ENCODE measurements at regions not wholly inside any gene's neighbourhood (a gene's known extent, or its start where the extent isn't known, plus 50 kb on each side); places are given as distances from the start of the nearest gene placed in this dataset.
"Not testable (repeated sequence)": the region's sequence is repeated elsewhere in the genome, so short reads cannot be mapped to it uniquely, and the experiment has no call there.

- DNase-seq: no peak
Measured at GRCh38 chr17:70956726-70957125, 787.4 kb downstream of the KCNJ2 start.

GRCh38 chr17:70961341-70961740, 792.0 kb downstream of the KCNJ2 start:
- DNase-seq: no peak

DNA sequence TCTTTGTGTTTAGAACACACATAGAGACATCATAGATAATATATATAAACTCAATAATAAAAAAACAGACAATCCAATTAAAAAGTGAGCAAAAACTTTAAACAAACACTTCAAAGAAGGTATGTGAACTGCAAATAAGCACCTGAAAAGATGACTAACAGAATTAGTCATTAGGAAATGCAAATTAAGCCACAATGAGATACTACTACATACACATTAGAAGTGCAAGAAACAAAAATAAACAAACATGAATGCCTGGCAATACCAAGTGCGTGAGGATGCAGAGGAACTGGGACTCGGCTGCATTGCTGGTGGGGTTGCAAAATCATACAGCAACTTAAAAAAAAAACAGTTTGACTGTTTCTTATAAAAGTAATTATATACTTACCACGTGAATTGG, 799.0 kb downstream of the KCNJ2 start:
- no peak for DNase-seq

DNA sequence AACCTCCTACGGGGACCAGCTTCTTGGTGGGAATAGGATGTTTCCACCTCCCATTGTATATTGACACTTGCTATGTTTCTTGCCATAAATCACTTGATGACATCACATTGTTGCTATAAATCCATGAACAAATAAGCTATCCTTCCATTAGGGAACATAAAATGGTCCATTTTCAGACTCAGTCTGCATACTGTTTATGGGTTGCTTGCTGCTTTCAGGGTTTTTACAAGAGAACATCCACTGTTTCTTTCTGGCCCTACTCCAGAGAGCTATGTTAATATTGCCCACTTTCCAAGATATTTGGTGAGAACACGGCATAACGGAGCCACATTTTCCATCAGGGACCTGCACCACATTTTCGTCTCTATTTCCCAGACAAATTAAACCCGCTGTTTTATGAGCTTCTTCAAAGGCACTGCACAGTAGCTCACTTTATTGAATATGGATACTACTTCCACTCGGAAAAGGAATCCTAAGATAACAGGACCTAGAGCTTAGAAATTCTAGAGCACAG, 800.2 kb downstream of the KCNJ2 start:
- no peak for DNase-seq

DNA sequence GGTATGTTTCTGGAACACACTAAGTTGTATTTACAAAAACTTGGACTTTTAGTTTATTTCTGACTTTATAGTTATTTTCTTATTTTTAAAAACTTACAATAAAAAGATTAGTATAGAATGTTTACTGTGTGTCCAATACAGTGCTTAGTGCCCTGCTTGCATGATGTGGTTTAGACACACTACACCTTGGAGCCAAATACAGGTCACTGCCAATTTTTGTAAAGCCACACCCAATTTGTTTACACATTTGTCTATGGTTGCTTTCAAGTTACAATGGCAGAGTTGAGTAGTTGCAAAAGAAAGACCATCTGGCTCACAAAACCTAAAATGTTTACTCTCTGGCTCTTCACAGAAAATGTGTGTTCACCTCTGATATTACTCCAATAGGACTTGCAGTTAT, 807.1 kb downstream of the KCNJ2 start:
- DNase-seq: no peak

- DNase-seq: no peak
Measured at GRCh38 chr17:70984873-70985272, 815.5 kb downstream of the KCNJ2 start.

DNA sequence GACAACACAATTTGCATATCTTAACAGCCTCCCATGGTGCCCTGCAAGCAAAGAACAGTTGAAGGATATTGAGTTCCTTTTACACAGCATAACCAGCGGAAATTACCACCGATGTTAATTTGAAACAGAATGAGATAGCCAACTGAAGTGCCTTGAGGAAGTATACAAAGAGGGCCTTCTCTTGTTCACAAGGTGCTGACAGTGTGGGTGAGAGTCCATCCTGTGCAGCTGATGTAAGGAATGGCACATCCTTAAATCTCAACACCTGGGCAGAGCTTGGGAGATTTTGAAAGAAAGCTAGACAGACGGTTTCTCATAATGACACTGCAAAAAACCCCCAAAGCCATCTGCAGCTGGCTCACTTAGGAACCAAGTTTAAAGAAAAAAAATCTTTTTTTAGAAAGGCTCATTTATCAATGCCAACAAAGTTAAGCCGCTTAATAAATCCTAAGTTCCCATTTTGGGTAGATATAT, 818.6 kb downstream of the KCNJ2 start:
- DNase-seq: no peak

- DNase-seq: no peak
Measured at GRCh38 chr17:70988622-70989021, 819.3 kb downstream of the KCNJ2 start.

DNA sequence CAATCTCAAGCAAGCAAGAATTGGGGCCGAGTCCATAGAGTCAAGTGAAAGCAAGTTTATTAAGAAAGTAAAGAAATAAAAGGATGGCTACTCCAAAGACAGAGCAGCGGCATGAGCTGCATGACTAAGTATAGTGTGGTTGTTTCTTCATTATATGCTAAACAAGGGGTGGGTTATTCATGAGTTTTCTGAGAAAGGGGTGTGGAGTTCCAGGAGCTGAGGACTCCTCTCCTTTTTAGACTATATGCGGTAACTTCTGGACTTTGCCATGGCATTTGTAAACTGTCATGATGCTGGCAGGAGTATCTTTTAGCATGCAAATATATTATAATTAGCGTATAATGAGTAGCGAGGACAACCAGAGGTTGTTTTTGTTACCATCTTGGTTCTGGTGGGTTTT, 819.9 kb downstream of the KCNJ2 start:
- DNase-seq: no peak

DNA sequence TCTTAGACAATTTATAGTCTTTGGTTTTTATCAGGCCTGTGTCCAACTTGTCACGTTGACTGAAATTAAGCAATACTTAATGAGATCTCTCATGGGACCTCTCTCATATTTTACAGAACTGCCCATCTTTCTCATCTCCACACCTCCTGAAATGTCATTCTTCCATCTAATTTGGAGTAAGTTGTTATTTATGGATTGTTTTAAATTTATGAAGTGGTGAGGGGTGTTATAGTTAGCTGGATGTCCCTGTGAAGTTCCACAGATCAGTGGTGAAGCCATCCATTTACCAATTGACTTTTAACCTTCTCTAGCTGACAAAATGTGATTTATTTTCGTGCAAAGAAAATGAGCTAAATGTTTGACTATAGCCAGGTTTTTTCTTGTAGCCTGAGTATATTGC, 824.9 kb downstream of the KCNJ2 start:
- no peak for DNase-seq

- DNase-seq: no peak
Measured at GRCh38 chr17:70995997-70996396, 826.7 kb downstream of the KCNJ2 start.

DNA sequence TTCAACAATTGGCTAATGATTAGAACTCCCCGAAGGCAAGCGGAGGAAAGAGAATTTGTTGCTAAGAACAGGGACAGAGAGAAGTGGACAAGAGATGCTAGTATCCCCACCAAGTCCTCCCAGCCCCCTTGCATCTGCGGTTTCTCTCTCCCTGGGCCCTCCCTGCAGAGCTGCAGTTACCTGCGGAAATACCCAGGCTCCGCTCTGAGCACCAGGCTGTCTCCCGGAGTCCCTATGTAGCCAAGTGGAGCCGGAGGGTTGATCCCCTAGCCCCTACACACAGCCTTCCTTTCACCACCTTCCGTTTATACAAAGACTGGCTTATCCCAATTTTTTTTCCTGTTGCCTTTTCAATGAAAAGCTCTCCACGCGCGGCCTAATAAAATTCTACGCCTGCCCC, 834.4 kb downstream of the KCNJ2 start:
- no peak for DNase-seq

GRCh38 chr17:71004413-71004812, 835.1 kb downstream of the KCNJ2 start:
- DNase-seq: no peak

- no peak for DNase-seq
Measured at GRCh38 chr17:71011391-71011790, 842.1 kb downstream of the KCNJ2 start.

GRCh38 chr17:71019699-71020098, 850.4 kb downstream of the KCNJ2 start:
- no peak for DNase-seq

DNA sequence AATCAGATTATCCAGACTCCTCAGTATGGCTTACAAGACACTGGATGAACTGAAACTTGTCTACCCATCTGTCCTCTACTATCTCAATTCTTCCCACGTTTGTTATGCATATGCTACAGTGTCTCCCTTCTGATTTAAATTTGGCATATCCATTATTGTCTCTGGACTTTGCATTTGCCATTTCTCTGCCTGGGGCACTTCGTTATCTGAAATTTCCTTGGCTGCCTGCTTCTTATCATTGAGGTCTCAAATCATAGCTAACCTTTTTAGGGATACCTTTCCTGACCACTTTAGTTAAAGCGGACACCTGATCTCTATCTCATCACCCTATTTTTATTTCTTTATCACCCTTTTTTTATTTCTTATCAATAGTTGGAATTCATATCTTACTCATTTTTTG, 853.4 kb downstream of the KCNJ2 start:
- DNase-seq: no peak

DNA sequence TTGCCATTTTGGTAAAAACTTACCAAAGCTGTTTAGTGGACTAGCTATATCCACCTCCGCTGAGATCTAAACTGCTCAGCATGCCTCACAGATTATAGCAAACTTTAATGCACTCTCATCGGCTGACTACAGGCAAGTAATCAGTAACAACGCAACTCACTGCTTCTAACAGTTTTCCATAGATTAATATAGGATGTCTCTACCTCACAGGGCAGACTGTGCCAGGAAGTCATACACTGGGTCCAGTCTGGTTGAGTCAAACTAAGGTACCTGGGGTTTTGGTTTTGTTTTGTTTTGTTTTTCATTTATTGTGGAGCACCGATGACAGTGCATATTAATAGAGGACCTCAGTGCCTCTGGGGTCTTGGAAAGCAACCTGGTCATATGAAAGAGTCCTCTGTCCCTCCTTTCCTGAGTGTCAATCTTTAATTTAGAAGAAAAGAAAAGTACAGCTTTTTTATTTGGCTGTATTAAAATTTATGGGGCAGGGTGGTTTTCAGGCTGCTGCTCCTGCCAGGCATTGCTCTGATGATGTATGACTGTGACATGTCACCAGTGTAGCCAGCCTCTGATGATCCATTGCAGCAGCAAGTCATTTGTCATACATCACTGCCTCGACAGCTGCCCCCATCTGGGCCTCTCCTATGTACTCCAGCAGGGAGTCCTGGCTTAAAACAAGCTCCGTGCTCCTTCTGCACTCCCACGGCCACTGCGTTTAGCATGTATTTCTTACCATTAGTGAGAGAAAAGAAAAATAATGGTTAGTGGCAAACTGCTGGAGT, 854.1 kb downstream of the KCNJ2 start:
- no peak for DNase-seq

- no peak for DNase-seq
Measured at GRCh38 chr17:71024172-71024571, 854.8 kb downstream of the KCNJ2 start.

DNA sequence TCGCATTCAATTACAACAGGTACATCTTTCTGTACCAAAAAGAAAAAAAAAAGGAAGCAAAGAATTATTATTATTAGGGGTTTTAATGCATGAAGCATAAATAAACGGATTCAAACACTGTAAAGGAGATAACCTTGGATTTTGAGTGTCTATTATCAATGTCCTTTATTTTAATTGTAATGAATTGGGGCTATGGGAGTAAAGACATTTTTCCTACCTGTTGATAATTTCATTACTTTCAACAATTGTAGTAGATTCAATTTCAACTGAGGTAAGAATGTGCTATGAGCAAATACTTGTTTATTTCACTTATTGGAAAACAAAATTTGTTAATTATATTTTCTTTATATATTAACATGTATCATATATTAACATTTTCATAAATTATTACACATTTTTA, 855.6 kb downstream of the KCNJ2 start:
- DNase-seq: no peak

DNA sequence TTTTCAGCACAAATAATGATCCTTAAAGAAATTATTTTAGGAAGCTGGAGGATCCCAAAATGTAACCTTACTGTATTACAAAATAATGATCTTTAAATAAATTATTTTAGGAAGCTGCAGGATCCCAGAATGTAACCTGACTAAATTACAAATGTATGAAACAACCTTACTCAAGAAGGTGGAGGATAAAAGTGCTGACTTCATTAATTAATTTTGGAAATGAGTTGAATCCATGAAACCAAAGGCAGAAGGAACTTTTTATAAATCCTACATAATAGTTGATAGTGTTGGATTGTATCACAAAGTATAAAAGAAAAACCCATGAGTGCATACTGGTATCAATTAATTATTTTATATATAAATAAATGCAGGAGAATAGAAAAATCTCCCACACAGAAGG, 859.9 kb downstream of the KCNJ2 start:
- DNase-seq: no peak

DNA sequence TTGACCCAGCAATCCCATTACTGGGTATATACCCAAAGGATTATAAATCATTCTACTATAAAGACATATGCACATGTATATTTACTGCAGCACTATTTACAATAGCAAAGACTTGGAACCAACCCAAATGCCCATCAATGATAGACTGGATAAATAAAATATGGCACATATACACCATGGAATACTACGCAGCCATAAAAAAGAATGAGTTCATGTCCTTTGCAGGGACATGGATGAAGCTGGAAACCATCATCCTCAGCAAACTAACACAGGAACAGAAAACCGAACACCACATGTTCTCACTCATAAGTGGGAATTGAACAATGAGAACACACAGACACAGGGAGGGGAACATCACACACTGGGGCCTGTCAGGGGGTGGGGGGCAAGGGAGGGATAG, 862.0 kb downstream of the KCNJ2 start:
- not testable (repeated sequence) for DNase-seq

- no peak for DNase-seq
Measured at GRCh38 chr17:71032746-71033273, 863.5 kb downstream of the KCNJ2 start.

DNA sequence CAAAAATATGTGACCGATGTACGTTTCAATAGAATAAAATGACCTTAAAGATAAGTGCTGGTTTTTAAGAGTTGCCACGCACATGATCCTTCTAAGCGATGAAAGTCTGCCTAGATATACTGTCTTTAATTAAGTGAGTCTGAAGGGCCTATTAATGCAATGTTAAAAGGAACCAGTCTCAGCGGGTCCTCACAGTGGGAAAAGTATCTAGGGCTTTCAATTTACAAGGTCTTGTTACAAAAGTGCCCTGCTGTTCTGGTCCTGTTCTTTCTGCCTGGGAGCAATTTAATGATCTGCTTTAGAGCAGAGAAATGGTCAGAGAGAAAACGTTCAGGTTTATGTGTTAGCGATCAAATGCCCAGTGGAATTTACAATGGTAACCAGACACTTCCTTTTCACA, 864.0 kb downstream of the KCNJ2 start:
- no peak for DNase-seq

DNA sequence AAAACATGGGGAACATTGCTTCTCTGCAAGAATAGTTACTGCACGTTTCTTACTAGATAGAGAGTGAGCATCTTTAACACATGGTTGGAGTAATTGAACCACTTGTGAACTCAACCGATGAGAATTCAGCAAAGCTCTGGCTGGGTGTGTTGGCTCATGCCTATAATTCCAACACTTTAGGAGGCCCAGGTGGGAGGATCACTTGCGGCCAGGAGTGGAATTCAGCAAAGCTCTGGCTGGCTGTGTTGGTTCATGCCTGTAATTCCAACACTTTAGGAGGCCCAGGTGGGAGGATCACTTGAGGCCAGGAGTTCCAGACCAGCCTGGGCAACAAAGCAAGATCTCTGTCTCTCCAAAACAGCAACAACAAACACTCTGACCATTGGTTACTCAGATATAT, 865.9 kb downstream of the KCNJ2 start:
- no peak for DNase-seq

DNA sequence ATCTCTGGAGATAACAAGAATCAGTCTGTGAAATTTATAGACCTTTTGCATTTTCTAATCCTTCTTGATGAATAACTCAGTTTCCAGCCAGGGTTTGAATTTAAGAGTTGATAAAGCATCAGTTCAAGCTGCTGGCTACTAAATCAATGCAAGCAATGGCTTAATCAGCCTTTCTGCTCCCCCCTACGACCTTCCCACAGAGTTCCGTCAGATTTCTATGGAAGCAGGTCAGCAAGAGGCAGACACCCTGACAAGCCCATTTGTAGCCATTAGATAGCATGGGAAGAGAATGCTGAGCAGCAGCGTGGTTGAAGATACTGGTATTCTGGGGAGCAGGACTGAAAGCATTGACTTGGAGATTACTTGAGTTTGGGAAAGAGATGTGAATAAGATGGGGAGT, 868.1 kb downstream of the KCNJ2 start:
- no peak for DNase-seq
